GM12892 (cell line): ENCODE measurements at regions not wholly inside any gene's neighbourhood (a gene's known extent, or its start where the extent isn't known, plus 50 kb on each side); places are given as distances from the start of the nearest gene placed in this dataset.

ENCODE experiments used
- POLR2A ChIP-seq: IDR thresholded peaks from 2 replicates; pipeline ENCODE4 v1.6.1; 2011; ENCODE audit warnings: low read depth, low read length, control low read depth
- POLR2AphosphoS5 ChIP-seq: IDR thresholded peaks from 2 replicates; pipeline ENCODE4 v1.6.1; 2011; ENCODE audit warnings: low read depth, low read length, control low read depth
- TAF1 ChIP-seq: IDR thresholded peaks from 2 replicates; pipeline ENCODE4 v1.6.1; 2011; ENCODE audit warnings: low read depth, mild to moderate bottlenecking, control low read depth, low read length, borderline replicate concordance

GRCh38 chr13:24615114-24615513, 65.1 kb upstream of the ATP12A start:
- TF ChIP-seq POLR2A (no peak), POLR2AphosphoS5 (no peak), TAF1 (no peak)
